ENCODE measurements at regions not wholly inside any gene's neighbourhood (a gene's known extent, or its start where the extent isn't known, plus 50 kb on each side); places are given as distances from the start of the nearest gene placed in this dataset.

GRCh38 chr5:24290536-24290935 lies 354.2 kb downstream of the CDH10 start:
- TF ChIP-seq, protein P1, sequence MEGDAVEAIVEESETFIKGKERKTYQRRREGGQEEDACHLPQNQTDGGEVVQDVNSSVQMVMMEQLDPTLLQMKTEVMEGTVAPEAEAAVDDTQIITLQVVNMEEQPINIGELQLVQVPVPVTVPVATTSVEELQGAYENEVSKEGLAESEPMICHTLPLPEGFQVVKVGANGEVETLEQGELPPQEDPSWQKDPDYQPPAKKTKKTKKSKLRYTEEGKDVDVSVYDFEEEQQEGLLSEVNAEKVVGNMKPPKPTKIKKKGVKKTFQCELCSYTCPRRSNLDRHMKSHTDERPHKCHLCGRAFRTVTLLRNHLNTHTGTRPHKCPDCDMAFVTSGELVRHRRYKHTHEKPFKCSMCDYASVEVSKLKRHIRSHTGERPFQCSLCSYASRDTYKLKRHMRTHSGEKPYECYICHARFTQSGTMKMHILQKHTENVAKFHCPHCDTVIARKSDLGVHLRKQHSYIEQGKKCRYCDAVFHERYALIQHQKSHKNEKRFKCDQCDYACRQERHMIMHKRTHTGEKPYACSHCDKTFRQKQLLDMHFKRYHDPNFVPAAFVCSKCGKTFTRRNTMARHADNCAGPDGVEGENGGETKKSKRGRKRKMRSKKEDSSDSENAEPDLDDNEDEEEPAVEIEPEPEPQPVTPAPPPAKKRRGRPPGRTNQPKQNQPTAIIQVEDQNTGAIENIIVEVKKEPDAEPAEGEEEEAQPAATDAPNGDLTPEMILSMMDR (conservative IDR thresholded peaks at IDR 0.05 in 1 of 2, IDR thresholded peaks at IDR 0.05 in 1 of 2; ENCODE audit: extremely low read depth in 1 of 2, insufficient read depth in 1 of 2, low read depth in 1 of 2, low read length in 2 of 2): no peak
- no peak for TF ChIP-seq EZH2 (IDR thresholded peaks at IDR 0.05; ENCODE audit: borderline replicate concordance, low read length)

Data from mammary epithelial cell (primary cell).